K562 (cell line): ENCODE measurements at regions not wholly inside any gene's neighbourhood (a gene's known extent, or its start where the extent isn't known, plus 50 kb on each side); places are given as distances from the start of the nearest gene placed in this dataset.

Source experiments
- ATAC-seq: fragments of 200-7000 bp; cut with Tn5 transposase; 3 replicates; pipeline ENCODE4 v1.9.1; 2020; ENCODE audit warnings: moderate library complexity
- BruUV-seq: library from RNA; stranded (reverse); fragments of 400-500 nt; replicated peaks from 2 replicates; lab custom pipeline; 2021; lab: Mats Ljungman, UMichigan
- CTCF ChIA-PET: fragments of 300-600 bp; formaldehyde crosslinking; extraction: SDS; loops from one replicate; lab custom pipeline; 2021; ENCODE audit warnings: low intra/inter-chr PET ratio; lab: Yijun Ruan, JAX
- POLR2A ChIA-PET: fragments of 300-600, 350-650 bp; sonication (Branson Sonifier 250); formaldehyde crosslinking; extraction: SDS; loops from one replicate; lab custom pipeline; 2021; ENCODE audit warnings: antibody characterized with exemption, inconsistent platforms; lab: Yijun Ruan, JAX
- DNase-seq, 4 experiments: peaks; one replicate each; pipeline versions ENCODE4 v3.0.0 to v3.0.0-alpha.2; 2011 to 2018; ENCODE audit warnings: low spot score in 3 of 4, mixed read lengths in 3 of 4; ENCODE audit errors: extremely low read depth in 1 of 4
- FAIRE-seq: peaks from 2 replicates; lab custom pipeline; 2011; peaks lifted over from hg19 to GRCh38; lab: Jason Lieb, UNC
- H2AFZ ChIP-seq: 2 replicates; pipeline ENCODE4 v1.6.0; 2011; ENCODE audit warnings: low read depth, low read length, control low read depth, inconsistent platforms
- H3K27ac ChIP-seq: fragments of 200-600 bp; 3 replicates; pipeline ENCODE4 v1.8.0; 2011; ENCODE audit warnings: low read depth, mild to moderate bottlenecking, control low read depth, inconsistent platforms, low read length, moderate library complexity, mixed read lengths; ENCODE audit errors: extremely low read depth
- H3K27me3 ChIP-seq, 2 experiments: fragments of 300-600 bp in 1 of 2; 2 replicates in 1 of 2; 3 replicates in 1 of 2; pipeline versions ENCODE4 v1.6.0 to v1.8.0; 2011; ENCODE audit warnings: inconsistent platforms in 2 of 2, low read length in 2 of 2, mild to moderate bottlenecking in 1 of 2, mixed read lengths in 1 of 2, moderate library complexity in 1 of 2; ENCODE audit not compliant: control insufficient read depth in 2 of 2, insufficient read depth in 2 of 2
- H3K36me3 ChIP-seq: fragments of 300-600 bp; 3 replicates; pipeline ENCODE4 v1.8.0; 2011; ENCODE audit warnings: mild to moderate bottlenecking, low read length, inconsistent platforms; ENCODE audit not compliant: control insufficient read depth, insufficient read depth
- H3K4me1 ChIP-seq, 2 experiments: fragments of 200-600 bp in 1 of 2; replicated peaks in 1 of 2; 2 replicates in 1 of 2; 3 replicates in 1 of 2; pipeline versions ENCODE4 v1.5.1 to v1.8.0; 2011; ENCODE audit warnings: inconsistent platforms in 2 of 2, low read length in 2 of 2, mild to moderate bottlenecking in 1 of 2, mixed read lengths in 1 of 2, moderate library complexity in 1 of 2; ENCODE audit not compliant: control insufficient read depth in 2 of 2, insufficient read depth in 2 of 2
- H3K4me2 ChIP-seq: 2 replicates; pipeline ENCODE4 v1.6.1; 2011; ENCODE audit warnings: low read length, control low read depth, inconsistent platforms, mixed read lengths; ENCODE audit not compliant: insufficient read depth
- H3K4me3 ChIP-seq: fragments of 200-600 bp; sonication (generic), shearing (Covaris generic); 2 replicates; pipeline ENCODE4 v1.5.1; 2016; ENCODE audit warnings: control low read depth, inconsistent platforms
- H3K79me2 ChIP-seq: fragments of 200-600 bp; 3 replicates; pipeline ENCODE4 v1.8.0; 2011; ENCODE audit warnings: low read length, inconsistent platforms; ENCODE audit not compliant: control insufficient read depth, insufficient read depth
- H3K9ac ChIP-seq, 2 experiments: 2 replicates each; pipeline versions ENCODE4 v1.6.0 to v1.6.1; 2011; ENCODE audit warnings: low read depth in 2 of 2, low read length in 2 of 2, control low read depth in 1 of 2, inconsistent platforms in 1 of 2, mild to moderate bottlenecking in 1 of 2, mixed read lengths in 1 of 2; ENCODE audit not compliant: insufficient read depth in 1 of 2
- H3K9me1 ChIP-seq: one replicate; pipeline ENCODE4 v1.6.0; 2011; ENCODE audit warnings: inconsistent platforms, mild to moderate bottlenecking, low read length, moderate library complexity; ENCODE audit not compliant: control insufficient read depth, insufficient read depth
- H3K9me3 ChIP-seq: replicated peaks from 2 replicates; pipeline ENCODE4 v1.5.1; 2011; ENCODE audit warnings: low read depth, low read length, inconsistent platforms; ENCODE audit not compliant: control insufficient read depth, insufficient read depth
- H4K20me1 ChIP-seq: replicated peaks from 2 replicates; pipeline ENCODE4 v1.6.1; 2011; ENCODE audit warnings: low read length, inconsistent platforms, mixed read lengths; ENCODE audit not compliant: control insufficient read depth, insufficient read depth
- FOXP4 ChIP-seq: sonication (generic); formaldehyde crosslinking; IDR thresholded peaks from 2 replicates; pipeline ENCODE4 v1.8.0; 2022; ENCODE audit warnings: mild to moderate bottlenecking, missing genetic modification reagents, borderline replicate concordance
- GTF2E2 ChIP-seq: fragments of 200-800 bp; sonication (Bioruptor generic); IDR thresholded peaks from 2 replicates; pipeline ENCODE4 v1.6.1; 2016; ENCODE audit warnings: missing genetic modification characterization, missing compliant biosample characterization
- HMGN3 ChIP-seq: IDR thresholded peaks from 2 replicates; pipeline ENCODE4 v1.6.1; 2011; ENCODE audit warnings: borderline replicate concordance, low read depth, mild to moderate bottlenecking, mixed read lengths, low read length; ENCODE audit not compliant: insufficient read length; ENCODE audit errors: extremely low read depth
- LCOR ChIP-seq: sonication (generic); formaldehyde crosslinking; IDR thresholded peaks from 2 replicates; pipeline ENCODE4 v1.8.0; 2022; ENCODE audit warnings: mild to moderate bottlenecking, missing genetic modification reagents
- PHF21A ChIP-seq: fragments of 450-650 bp; IDR thresholded peaks from 2 replicates; pipeline ENCODE4 v1.6.1; 2017; ENCODE audit warnings: low read depth, borderline replicate concordance
- SMAD2 ChIP-seq: fragments of 150-350 bp; IDR thresholded peaks from 2 replicates; pipeline ENCODE4 v1.6.1; 2014; ENCODE audit warnings: low read depth, mild to moderate bottlenecking, low read length
- SMC3 ChIP-seq: conservative IDR thresholded peaks from 2 replicates; pipeline ENCODE4 v1.6.1; 2011; ENCODE audit warnings: low read depth, low read length, improper control_type of control experiment; ENCODE audit not compliant: insufficient read depth
- TAL1 ChIP-seq: fragments of 450-650 bp; IDR thresholded peaks from 2 replicates; pipeline ENCODE4 v1.6.1; 2016; ENCODE audit warnings: mild to moderate bottlenecking
- XRCC5 ChIP-seq: fragments of 200-400 bp; formaldehyde crosslinking; IDR thresholded peaks from 2 replicates; pipeline ENCODE4 v1.6.1; 2017; ENCODE audit warnings: low read depth, mild to moderate bottlenecking, low read length
- ZFP30 ChIP-seq: fragments of 250-450 bp; sonication (Bioruptor Pico); IDR thresholded peaks from 2 replicates; pipeline ENCODE4 v1.8.0; 2022; ENCODE audit warnings: moderate library complexity, mild to moderate bottlenecking, inconsistent platforms, borderline replicate concordance
- ZNF133 ChIP-seq: fragments of 250-450 bp; sonication (Bioruptor Pico); IDR thresholded peaks from 2 replicates; pipeline ENCODE4 v1.4.0; 2020; ENCODE audit warnings: mild to moderate bottlenecking
- ZNF830 ChIP-seq: fragments of 250-450 bp; sonication (Bioruptor Pico); IDR thresholded peaks from 2 replicates; pipeline ENCODE4 v1.5.0; 2021; ENCODE audit warnings: mild to moderate bottlenecking
- WGBS: fragments of 100-300 bp; shearing (Covaris generic); methylation state at CpG from one replicate; pipeline ENCODE4 v1.1.6; 2016; ENCODE audit warnings: low coverage, mixed read lengths; ENCODE audit not compliant: insufficient coverage; ENCODE audit errors: missing lambda C conversion rate; 5-methylcytosine and 5-hydroxymethylcytosine counted together
- in situ Hi-C: fragments of 300-500 bp; cut with MboI; formaldehyde crosslinking; loops from 4 replicates; pipeline ENCODE4 v1.15.0; 2018; ENCODE audit warnings: inconsistent platforms, mixed read lengths
- intact Hi-C: fragments of 100-400 bp; cut with micrococcal nuclease; formaldehyde crosslinking; loops from 2 replicates; pipeline ENCODE4 v1.14.2; 2022

GRCh38 chr6:169997930-169998218, 246.5 kb downstream of the ERMARD start (continued):
- no peak for TF ChIP-seq GTF2E2 (tag)
- no peak for TF ChIP-seq TAL1
- TF ChIP-seq, all 486 proteins: peak for 0

- H3K4me3 ChIP-seq, result no peak overlapping the region
- in situ Hi-C loops, result no loop called here
- no peaks in the 10 kb centered on the region for H3K4me1 ChIP-seq
- no peak overlapping the region for H2AFZ ChIP-seq
- DNase-seq (no peak), FAIRE-seq (no peak), ATAC-seq (no peak)
- no peak overlapping the region for H3K9ac ChIP-seq
- intact Hi-C loops, result no loop called here
- no peaks in the 10 kb centered on the region for H3K36me3 ChIP-seq
- H3K79me2 ChIP-seq, result no peaks in the 10 kb centered on the region
- H3K4me2 ChIP-seq, result no peak overlapping the region
- CTCF ChIA-PET, result no interaction called here
- WGBS, result 2% methylated on average over 11 of the region's 11 CpGs
- POLR2A ChIA-PET, result interaction anchor here (0.6 to 0.7 kb wide), 2 partner anchors 10 to 374 kb away, joined by 3 to 4 read pairs; no protein-coding TSS in a partner anchor
- no peak overlapping the region for H3K27ac ChIP-seq
- H3K9me1 ChIP-seq, result no peaks in the 10 kb centered on the region
- no peaks in the 10 kb centered on the region; the same call in 1 of the 2 replicates for H3K9me3 ChIP-seq
- H3K27me3 ChIP-seq, result peaks cover 3 to 25% of the 10 kb centered on the region in 2 experiments; a peak in 3 of 5 replicates
- no peaks in the 10 kb centered on the region; the same call in 1 of the 2 replicates for H4K20me1 ChIP-seq
- BruUV-seq, result no TSS peak
- TF ChIP-seq ZNF830 (CRISPR knock-in tag) (no peak), ZFP30 (CRISPR knock-in tag) (no peak), SMAD2 (no peak), XRCC5 (no peak), FOXP4 (no peak), ZNF133 (CRISPR knock-in tag) (no peak), PHF21A (no peak), LCOR (CRISPR knock-in tag) (no peak), SMC3 (no peak), HMGN3 (no peak)
These were observed 245.9 kb downstream of the ERMARD start for GRCh38 chr6:169997187-169997929.
